NOMO-1 treated with dmso at 0.1 percent for 144 hours (cell line): ENCODE measurements at regions not wholly inside any gene's neighbourhood (a gene's known extent, or its start where the extent isn't known, plus 50 kb on each side); places are given as distances from the start of the nearest gene placed in this dataset.
A peak's percentile ranks its signal among the peaks of the same experiment; 100 is the strongest.

Source experiments
- DNase-seq: peaks from one replicate; lab custom pipeline; 2025; ENCODE audit not compliant: unreplicated experiment; lab: John Stamatoyannopoulos, UW

GRCh38 chr1:199150756-199151155 lies 511.9 kb downstream of the PTPRC start:
- DNase-seq: no peak

DNA sequence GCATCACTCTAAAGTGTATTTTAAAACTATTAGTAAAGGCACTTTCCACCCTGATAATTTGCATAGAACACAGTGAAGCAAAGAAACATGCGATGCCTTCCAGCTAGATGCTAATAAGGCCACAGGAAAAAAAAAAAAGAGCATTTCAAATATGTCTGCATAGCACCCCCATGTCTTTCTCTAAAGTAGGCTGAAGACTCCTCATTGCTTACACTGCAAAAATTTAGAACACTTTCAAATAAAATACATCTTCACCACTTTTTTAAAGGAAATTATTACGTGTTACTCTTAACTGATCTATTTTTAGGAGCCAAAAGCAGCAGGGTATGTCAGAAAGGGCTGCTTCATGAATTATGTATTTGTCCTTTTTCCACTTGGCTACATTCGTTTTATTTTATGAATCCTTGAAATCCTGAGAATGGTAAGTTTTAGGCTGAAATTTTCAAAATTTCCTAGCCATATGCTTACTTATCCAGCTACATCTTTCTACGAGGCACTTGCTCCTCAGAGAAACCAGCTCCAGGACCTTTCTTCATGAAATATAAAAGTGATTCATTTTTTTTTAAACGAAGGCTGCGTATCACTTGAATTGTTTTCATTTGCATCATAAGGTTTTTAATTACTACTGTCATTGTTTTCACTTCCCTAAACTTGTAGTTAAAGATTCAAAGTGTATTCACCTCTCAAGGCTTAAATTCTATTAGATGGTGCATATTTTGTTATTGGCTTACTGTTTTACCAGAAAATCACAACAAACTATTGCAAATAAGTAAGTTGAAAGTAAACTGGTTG lies 513.0 kb downstream of the PTPRC start:
- peak; percentile 32 for DNase-seq

GRCh38 chr1:199152676-199153075 lies 513.8 kb downstream of the PTPRC start:
- no peak for DNase-seq

GRCh38 chr1:199155166-199156019 lies 516.6 kb downstream of the PTPRC start:
- DNase-seq: no peak

- DNase-seq: no peak
Measured at GRCh38 chr1:199157494-199157893, 518.7 kb downstream of the PTPRC start.

DNA sequence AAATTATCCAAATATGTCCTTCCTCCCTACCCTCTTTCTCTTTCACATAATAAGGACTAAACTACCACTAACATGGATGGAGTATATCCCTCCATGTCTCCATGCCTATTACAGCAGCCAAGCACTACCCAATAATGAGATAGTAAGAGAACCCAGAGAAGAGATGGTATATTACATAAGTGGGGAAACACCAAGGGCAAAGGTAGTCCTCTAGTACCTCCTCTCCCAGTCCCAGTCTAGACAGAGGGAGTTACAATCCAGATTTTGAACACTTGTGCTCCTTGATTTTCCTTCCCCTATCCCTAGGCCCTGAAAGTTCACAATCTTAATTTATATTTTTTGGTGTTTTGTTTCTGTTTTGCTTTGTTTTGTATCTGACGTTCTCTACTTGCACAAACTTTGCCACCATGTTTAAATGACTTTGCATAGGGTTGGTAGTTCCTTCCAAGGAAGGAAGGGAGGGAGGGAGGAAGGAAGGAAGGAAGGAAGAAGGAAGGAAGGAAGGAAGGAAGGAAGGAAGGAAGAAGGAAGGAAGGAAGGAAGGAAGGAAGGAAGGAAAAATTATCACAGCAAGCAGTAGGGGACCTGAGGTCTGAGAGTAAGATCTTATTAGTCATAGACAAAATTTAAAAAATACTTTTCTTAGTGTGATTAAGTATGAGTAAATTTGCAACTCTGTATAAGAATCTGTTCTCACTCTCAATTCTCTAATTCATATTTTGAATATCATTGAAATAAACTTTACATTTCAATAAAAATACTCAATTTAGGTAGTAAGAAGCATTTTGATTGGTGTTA lies 521.9 kb downstream of the PTPRC start:
- DNase-seq: no peak

GRCh38 chr1:199161319-199161680 lies 522.5 kb downstream of the PTPRC start:
- no peak for DNase-seq

GRCh38 chr1:199161766-199162303 lies 523.0 kb downstream of the PTPRC start:
- DNase-seq: no peak

- no peak for DNase-seq
Measured at GRCh38 chr1:199163267-199163666, 524.4 kb downstream of the PTPRC start.

DNA sequence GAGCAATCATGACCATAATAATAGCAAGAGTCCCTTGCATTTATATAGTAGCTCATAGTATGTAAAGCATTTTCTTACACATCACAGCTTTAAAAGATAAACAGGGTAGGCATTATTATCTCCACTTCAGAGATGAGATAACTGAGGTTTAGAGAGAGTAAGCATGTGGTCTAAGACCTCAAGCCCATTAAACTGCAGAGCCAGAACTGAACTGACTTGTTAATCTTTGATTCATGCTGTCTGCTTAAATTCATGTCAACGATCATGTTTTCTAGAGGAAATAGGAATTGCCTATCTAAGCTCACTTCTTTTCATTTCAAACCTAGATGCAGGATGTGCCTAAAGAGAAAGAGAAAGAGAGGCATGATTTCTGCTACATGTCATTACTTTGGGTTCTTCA lies 524.8 kb downstream of the PTPRC start:
- no peak for DNase-seq

- no peak for DNase-seq
Measured at GRCh38 chr1:199167460-199167859, 528.6 kb downstream of the PTPRC start.

- no peak for DNase-seq
Measured at GRCh38 chr1:199168888-199169585, 530.2 kb downstream of the PTPRC start.

DNA sequence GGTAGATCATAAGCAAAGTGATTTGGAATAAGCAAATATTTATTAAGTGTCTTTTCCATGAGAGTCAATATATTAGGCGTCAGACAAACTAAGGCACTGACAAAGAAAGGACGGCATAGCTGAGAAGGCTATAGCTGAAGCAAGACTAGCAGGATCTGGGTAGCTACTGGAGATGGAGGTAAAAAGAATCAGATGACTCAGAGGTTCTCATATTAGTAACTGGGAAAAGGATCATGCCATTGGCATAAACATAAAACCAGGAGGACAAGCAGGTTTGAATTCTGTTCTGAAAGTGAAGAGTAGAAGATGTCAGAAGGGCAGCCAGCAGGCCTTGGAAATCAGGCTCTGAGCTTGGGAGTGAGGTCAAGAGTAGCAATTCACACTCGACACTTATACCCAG lies 531.9 kb downstream of the PTPRC start:
- no peak for DNase-seq

DNA sequence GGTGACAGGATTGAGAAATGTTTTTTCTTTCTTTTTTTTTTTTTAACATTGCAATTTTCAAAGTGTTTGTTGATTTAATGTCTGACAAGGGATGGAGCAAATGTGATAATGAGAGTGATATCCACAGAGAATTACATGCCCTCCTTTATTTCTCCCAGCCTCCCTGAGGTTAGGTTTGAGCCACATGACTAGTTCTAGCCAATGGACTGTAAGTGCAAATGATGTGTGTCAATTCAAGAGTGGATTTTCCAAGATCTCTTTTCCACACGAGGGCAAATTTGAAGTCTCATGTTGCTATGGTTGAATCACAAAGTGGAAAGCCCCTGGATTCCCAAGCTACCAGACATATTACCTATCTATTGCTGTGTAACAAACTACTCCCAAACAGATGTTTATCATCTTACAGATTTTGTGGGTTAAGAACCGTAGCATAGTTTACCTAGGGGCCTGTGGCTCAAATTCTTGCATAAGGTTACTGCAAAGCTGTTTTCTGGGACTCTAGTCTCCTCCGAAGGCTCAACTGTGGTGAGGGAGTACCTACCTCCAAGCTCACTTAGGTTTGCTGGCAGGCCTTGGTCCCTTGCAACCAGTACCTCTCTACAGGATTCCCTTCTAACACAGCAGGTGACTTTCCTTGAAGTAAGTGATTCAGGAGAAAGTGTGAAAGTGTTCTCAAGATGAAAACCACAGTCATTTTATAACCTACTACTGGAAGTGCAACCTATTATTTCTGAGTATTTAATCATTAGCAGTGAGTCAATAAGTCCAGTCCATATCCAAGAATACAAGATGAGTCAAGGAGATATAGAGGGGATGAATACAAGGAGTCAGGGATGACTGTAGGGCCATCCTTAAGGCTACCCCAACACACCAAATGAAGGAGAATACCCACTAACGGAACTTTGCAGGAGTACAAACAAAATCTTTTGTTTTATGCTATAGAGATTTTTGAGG lies 533.6 kb downstream of the PTPRC start:
- no peak for DNase-seq

DNA sequence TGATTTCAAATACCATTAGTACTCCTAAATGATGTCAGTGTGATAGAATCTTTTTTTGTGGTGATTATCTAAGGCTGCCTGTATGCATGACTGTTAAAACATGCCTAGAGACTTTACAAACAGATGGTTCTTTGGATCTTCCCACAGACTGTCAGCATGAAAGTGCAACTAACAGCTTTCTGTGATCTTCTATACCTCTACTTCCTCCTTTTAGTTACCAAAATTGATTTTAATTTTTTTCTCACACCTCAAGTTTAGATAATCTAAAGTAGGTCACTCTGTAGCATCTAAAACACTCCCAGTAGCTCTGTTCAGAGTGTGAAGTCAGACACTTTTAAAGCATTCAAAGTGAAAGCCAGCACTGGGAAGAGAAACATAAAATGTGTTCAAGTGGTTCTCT lies 534.5 kb downstream of the PTPRC start:
- DNase-seq: peak; percentile 21

- DNase-seq: no peak
Measured at GRCh38 chr1:199174336-199174735, 535.5 kb downstream of the PTPRC start.

DNA sequence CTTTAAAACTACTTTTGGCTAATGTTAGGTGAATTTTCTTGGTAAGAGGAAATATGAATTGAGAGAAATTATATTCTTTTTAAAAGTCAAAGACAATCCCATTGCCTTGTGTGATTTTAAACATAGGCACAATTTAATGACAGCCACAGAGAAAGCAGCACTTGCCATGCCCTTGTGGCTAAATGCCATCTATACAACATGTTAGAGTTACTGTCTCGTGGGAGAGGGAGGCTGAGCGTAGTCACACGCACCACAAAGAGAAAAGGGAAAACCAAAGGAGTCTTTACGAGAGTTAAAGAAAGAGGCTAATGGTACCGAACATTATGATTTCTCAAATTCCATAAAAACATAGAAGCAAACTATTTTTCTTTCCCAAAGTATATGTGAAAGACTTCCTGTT lies 537.9 kb downstream of the PTPRC start:
- no peak for DNase-seq

GRCh38 chr1:199177241-199177640 lies 538.4 kb downstream of the PTPRC start:
- no peak for DNase-seq

DNA sequence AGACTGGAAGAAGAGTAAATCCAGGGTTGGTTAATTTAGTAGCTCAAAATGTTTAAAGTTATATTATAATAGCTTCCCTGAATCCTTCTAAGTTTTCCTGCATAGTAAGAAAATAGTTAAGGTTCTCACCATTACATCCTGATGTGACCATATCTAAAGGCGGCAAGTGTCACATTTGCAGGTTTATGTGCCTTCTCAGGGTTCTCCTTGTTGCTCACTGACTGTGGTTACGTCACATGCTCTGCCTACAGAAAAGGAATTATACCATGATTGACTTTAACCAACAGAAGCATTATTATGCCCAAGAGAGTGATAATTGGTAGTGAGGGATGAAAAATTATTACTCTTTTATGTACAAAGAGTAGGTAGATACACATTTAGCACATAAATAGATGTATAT lies 539.8 kb downstream of the PTPRC start:
- no peak for DNase-seq
